H1 (cell line): ENCODE measurements at regions not wholly inside any gene's neighbourhood (a gene's known extent, or its start where the extent isn't known, plus 50 kb on each side); places are given as distances from the start of the nearest gene placed in this dataset.

Experiments
- CHD7 ChIP-seq: fragments of 300-600 bp; sonication (generic); IDR thresholded peaks from 2 replicates; pipeline ENCODE4 v1.7.1; 2012; ENCODE audit warnings: low read length, moderate library complexity, mild to moderate bottlenecking, inconsistent platforms; ENCODE audit not compliant: insufficient replicate concordance
- CTCF ChIP-seq, 3 experiments: IDR thresholded peaks; 1 replicate in 2 of 3; 2 replicates in 1 of 3; pipeline versions ENCODE4 v1.5.1 to v1.6.1; 2011; ENCODE audit warnings: low read length in 3 of 3, mild to moderate bottlenecking in 3 of 3, inconsistent platforms in 2 of 3, low read depth in 1 of 3, moderate library complexity in 1 of 3; ENCODE audit not compliant: insufficient read depth in 1 of 3; ENCODE audit errors: control extremely low read depth in 1 of 3
- JUN ChIP-seq: IDR thresholded peaks from 2 replicates; pipeline ENCODE4 v1.6.1; 2011; ENCODE audit warnings: low read depth, mild to moderate bottlenecking, improper control_type of control experiment, low read length
- KDM1A ChIP-seq: fragments of 200-600, 300-600 bp; sonication (generic); IDR thresholded peaks from 2 replicates; pipeline ENCODE4 v1.7.1; 2016; ENCODE audit warnings: mild to moderate bottlenecking, low read length, borderline replicate concordance
- SIRT6 ChIP-seq: IDR thresholded peaks from one replicate; pipeline ENCODE4 v1.7.1; 2012; ENCODE audit warnings: low read length, inconsistent platforms
- SP2 ChIP-seq: IDR thresholded peaks from 2 replicates; pipeline ENCODE4 v1.6.1; 2012; ENCODE audit warnings: mild to moderate bottlenecking, low read length, inconsistent platforms
- TAF1 ChIP-seq: IDR thresholded peaks from 2 replicates; pipeline ENCODE4 v1.6.1; 2011; ENCODE audit warnings: mild to moderate bottlenecking, low read depth, low read length
- TAF7 ChIP-seq: optimal IDR thresholded peaks from 2 replicates; pipeline ENCODE3; 2011; ENCODE audit warnings: low read depth, mild to moderate bottlenecking, inconsistent platforms, low read length, moderate library complexity, borderline replicate concordance
- YY1 ChIP-seq: IDR thresholded peaks from 2 replicates; pipeline ENCODE4 v1.6.1; 2011; ENCODE audit warnings: low read depth, mild to moderate bottlenecking, low read length

- TF ChIP-seq CHD7 (no peak), SIRT6 (no peak), SP2 (no peak), YY1 (no peak), TAF7 (no peak), KDM1A (no peak), TAF1 (no peak), JUN (no peak), CTCF (IDR thresholded peaks at IDR 0.05; ENCODE audit: control extremely low read depth in 1 of 3, insufficient read depth in 1 of 3, low read depth in 1 of 3, low read length in 3 of 3) (no peak)
These were observed 480.0 kb upstream of the HS6ST1 start (continued) for GRCh38 chr2:128798502-128799283.
